HG02798 (cell line): ENCODE measurements at regions not wholly inside any gene's neighbourhood (a gene's known extent, or its start where the extent isn't known, plus 50 kb on each side); places are given as distances from the start of the nearest gene placed in this dataset.

ENCODE experiments used
- ATAC-seq: cut with Tn5 transposase; IDR thresholded peaks from one replicate; pipeline ENCODE4 v1.9.1; 2021; ENCODE audit warnings: mild to moderate bottlenecking; ENCODE audit not compliant: unreplicated experiment, poor library complexity

DNA sequence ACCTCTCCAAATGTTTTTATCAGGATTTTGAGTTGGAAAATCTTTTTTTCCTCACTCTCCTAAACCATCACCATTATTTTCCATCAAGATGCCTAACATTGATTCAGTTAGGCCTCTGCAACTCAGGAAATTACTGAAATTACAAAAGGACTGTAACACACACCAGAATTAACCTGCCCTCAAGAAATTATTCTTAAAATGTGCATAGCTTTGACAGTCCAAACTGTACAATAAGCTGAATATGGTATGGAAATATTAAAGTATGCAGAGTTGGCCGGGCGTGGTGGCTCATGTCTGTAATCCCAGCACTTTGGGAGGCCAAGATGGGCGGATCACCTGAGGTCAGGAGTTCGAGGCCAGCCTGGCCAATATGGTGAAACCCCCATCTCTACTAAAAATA is 50.2 kb upstream of the PHLPP1 start:
- no peak for ATAC-seq
